Activated T-helper 1 cell treated with anti-CD3 and anti-CD28 coated beads, Interleukin-12 subunit alpha, Interleukin-12 subunit beta, Interleukin-2, Interleukin-4 antibody, amounts not matched to agents 30 ng/mL and 10 ng/mL and 1 ng/mL, durations not matched to agents 14 hours and 24 hours and 36 hours (primary cell): ENCODE measurements at regions not wholly inside any gene's neighbourhood (a gene's known extent, or its start where the extent isn't known, plus 50 kb on each side); places are given as distances from the start of the nearest gene placed in this dataset.
"Not testable (repeated sequence)": the region's sequence is repeated elsewhere in the genome, so short reads cannot be mapped to it uniquely, and the experiment has no call there.

Source experiments
- DNase-seq: peaks from one replicate; pipeline ENCODE4 v3.0.0; 2021; ENCODE audit warnings: low spot score
- H3K27ac Mint-ChIP-seq: one replicate; pipeline ENCODE4 v1.8.0; 2021; ENCODE audit warnings: mild to moderate bottlenecking, mixed read lengths
- H3K27me3 Mint-ChIP-seq: one replicate; pipeline ENCODE4 v1.8.0; 2022; ENCODE audit warnings: mild to moderate bottlenecking, moderate library complexity, mixed read lengths; ENCODE audit not compliant: insufficient read depth
- H3K36me3 Mint-ChIP-seq: one replicate; pipeline ENCODE4 v1.8.0; 2021; ENCODE audit warnings: low read depth, mixed read lengths
- H3K4me1 Mint-ChIP-seq: one replicate; pipeline ENCODE4 v1.8.0; 2021; ENCODE audit warnings: low read depth, mixed read lengths
- H3K4me3 Mint-ChIP-seq: one replicate; pipeline ENCODE4 v1.8.0; 2021; ENCODE audit warnings: mild to moderate bottlenecking, moderate library complexity, mixed read lengths
- H3K9me3 Mint-ChIP-seq: one replicate; pipeline ENCODE4 v1.8.0; 2021; ENCODE audit warnings: mixed read lengths
- intact Hi-C: fragments of 100-400 bp; cut with micrococcal nuclease; formaldehyde crosslinking; loops from one replicate; pipeline ENCODE4 v1.15.1; 2024

DNA sequence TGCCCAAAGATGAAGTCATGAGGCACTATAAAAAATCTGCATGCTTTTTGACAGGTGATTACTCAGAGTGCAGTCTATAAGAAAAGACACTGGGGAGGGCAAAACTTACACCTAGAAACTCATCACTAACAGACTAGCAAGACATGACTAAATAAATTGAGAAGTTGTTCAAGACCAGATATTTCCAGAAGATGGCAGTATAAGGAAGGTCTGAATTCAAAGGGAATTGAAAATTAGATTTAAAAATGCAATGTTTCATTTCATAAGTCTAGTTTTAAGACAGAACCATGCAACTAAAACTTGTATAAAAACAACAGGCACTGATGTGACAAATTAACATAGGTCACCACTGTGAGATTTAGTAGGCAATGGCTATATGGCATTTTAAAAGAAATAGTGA, 232.5 kb upstream of the POF1B start:
- Mint-ChIP-seq H3K27me3 (no peaks in the 10 kb centered on the region), H3K4me3 (no peak overlapping the region), H3K4me1 (no peaks in the 10 kb centered on the region), H3K9me3 (no peaks in the 10 kb centered on the region), H3K36me3 (no peaks in the 10 kb centered on the region), H3K27ac (no peak overlapping the region)
- intact Hi-C loops = no loop called here
- no peak for DNase-seq

DNA sequence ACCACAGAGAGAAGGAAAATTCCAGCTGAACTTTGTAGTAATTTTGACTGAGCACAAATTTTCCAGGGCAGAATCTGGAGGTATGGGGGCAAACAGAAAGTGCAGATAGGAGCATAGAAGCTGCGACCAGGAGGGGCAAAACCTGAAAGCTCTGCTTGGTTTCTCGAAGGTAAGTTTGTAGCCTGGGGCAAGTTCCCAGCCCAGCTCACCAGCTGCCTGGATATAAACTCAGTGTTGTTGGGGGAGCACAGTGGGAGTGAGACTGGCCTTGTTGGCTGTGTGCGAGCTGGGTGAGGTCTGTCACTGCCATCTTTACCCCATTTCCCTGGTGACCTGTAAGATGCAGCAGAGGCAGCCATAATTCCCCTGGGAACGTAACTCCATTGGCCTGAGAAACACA, 213.5 kb upstream of the POF1B start:
- H3K4me3 Mint-ChIP-seq = no peak overlapping the region
- H3K4me1 Mint-ChIP-seq = no peaks in the 10 kb centered on the region
- H3K9me3 Mint-ChIP-seq = no peaks in the 10 kb centered on the region
- intact Hi-C loops = no loop called here
- H3K27me3 Mint-ChIP-seq = no peaks in the 10 kb centered on the region
- no peak for DNase-seq
- no peaks in the 10 kb centered on the region for H3K36me3 Mint-ChIP-seq
- no peak overlapping the region for H3K27ac Mint-ChIP-seq

DNA sequence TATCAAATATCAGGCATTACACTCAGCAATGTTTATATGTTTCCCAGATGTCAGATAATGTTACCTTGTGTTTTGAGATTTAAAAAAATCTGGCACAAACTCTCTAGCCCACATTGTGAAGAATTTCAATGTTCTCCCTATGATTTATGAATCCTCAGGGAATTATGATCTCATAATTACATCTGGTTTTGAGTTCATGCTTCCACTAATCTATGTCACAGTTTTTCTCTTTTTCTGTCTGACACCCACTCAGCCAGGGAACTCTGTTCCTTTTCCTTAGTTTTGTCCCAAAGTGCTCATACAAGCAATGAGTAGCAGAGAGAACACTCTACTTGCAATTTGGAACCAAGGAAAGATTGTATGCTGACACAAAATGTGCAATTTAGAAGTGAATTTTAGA, 212.1 kb upstream of the POF1B start:
- H3K9me3 Mint-ChIP-seq = no peaks in the 10 kb centered on the region
- no peak for DNase-seq
- no peak overlapping the region for H3K27ac Mint-ChIP-seq
- H3K4me1 Mint-ChIP-seq = no peaks in the 10 kb centered on the region
- intact Hi-C loops = no loop called here
- H3K36me3 Mint-ChIP-seq = no peaks in the 10 kb centered on the region
- no peaks in the 10 kb centered on the region for H3K27me3 Mint-ChIP-seq
- H3K4me3 Mint-ChIP-seq = no peak overlapping the region

DNA sequence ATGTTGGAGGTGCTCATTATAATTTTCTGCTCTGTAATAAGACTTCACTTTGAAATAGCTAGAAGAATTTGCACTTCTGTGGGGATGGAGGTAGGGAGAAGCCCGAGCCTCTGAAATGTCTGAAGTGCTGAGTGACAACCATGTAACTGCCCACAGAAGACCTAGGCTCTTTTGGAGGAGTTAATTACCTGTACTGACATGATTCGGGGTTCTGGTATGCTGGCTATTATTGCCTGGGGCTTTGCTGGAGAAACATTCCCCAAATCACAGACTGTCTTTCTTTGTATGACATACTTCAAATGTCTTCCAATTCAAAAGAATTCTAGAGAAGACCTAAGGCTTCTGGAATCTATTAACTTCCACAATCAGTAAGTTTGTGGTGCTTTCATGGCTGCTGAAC, 211.2 kb upstream of the POF1B start:
- no peak for DNase-seq
- intact Hi-C loops = no loop called here
- Mint-ChIP-seq H3K27ac (no peak overlapping the region), H3K36me3 (no peaks in the 10 kb centered on the region), H3K9me3 (peaks cover 5% of the 10 kb centered on the region), H3K4me3 (no peak overlapping the region), H3K4me1 (no peaks in the 10 kb centered on the region), H3K27me3 (no peaks in the 10 kb centered on the region)

DNA sequence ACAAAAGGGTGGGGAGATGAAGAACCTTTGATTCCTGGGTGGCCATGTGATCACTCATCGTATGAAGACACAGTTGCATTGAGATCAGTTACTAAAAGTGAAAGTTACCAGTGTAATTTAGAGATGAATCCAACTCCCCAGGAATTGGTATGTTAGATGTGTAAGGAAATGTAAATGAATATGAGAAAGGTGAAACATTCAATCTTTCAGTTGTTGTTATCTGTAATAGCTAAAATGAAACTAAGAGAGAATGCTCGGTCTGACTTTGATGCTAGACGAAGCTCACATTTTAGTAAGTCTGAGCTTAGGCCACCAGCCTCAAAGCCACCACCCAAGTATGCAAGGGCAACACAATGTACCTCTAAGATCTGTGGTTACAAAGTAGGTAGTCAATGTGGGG, 194.3 kb upstream of the POF1B start:
- intact Hi-C loops = no loop called here
- Mint-ChIP-seq H3K27me3 (no peaks in the 10 kb centered on the region), H3K9me3 (no peaks in the 10 kb centered on the region), H3K4me1 (peaks cover 5% of the 10 kb centered on the region), H3K36me3 (no peaks in the 10 kb centered on the region), H3K4me3 (no peak overlapping the region), H3K27ac (no peak overlapping the region)
- DNase-seq = no peak

DNA sequence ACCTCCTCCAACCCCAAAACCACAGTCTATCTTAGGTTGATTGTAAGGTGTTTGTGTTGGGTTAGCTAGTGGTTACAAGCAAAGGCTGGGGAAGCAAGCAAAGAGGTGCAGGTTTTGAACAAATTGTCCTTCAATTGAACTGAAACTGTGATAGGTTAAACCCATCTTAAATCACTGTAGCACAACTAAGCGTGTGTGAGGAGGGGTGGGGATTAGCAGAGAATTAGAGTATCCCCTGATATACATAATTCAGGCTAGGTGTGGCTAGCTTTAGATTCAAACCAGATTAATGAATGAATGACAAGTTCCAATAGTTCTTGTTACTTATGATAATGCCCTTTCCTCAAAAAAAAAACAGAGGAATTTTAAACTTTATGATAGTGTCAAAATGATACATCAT, 191.0 kb upstream of the POF1B start:
- Mint-ChIP-seq H3K9me3 (no peaks in the 10 kb centered on the region), H3K27me3 (peaks cover 1% of the 10 kb centered on the region), H3K27ac (no peak overlapping the region), H3K36me3 (no peaks in the 10 kb centered on the region), H3K4me3 (no peak overlapping the region), H3K4me1 (peaks cover 5% of the 10 kb centered on the region)
- no peak for DNase-seq
- intact Hi-C loops = no loop called here

DNA sequence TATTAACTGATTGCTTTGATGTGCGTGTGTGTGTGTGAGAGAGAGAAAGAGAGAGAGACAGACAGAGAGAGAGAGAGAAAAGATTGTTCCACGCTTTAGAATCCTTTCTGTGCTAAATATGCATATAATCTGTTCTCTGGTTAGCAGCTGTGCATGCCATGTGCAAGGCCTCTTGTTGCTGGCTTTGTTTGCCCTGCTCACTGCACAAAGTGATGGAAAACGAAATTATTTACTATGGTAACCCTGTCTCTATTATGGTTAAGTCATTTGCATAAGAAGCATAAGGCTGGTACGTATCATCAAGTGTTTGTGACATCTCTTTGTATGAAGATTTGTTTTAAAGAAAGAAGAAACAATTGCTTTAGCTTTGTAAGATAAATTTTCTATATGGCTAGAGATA, 190.2 kb upstream of the POF1B start:
- DNase-seq = no peak
- no peaks in the 10 kb centered on the region for H3K9me3 Mint-ChIP-seq
- peaks cover 5% of the 10 kb centered on the region for H3K4me1 Mint-ChIP-seq
- H3K36me3 Mint-ChIP-seq = no peaks in the 10 kb centered on the region
- H3K27ac Mint-ChIP-seq = no peak overlapping the region
- peaks cover 1% of the 10 kb centered on the region for H3K27me3 Mint-ChIP-seq
- intact Hi-C loops = no loop called here
- no peak overlapping the region for H3K4me3 Mint-ChIP-seq

DNA sequence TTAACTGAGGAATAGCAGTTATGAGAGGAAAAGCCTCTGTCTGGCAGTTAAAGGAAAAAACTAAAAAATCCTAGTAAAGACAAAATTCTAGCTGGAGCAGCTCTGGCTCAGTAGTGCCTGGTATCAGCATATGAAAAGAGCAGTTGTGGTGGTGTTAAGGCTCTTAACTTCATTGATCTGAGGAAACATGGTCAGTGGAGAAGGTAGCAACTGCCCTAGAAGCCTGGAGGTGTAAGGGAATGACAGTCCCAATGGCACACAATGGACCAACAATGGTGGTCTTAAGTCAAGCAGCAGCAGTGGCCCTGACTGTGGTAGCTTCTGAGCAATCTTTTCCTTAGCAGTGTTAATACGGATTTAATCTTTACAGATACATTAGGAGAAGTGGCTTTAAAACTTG, 189.6 kb upstream of the POF1B start:
- Mint-ChIP-seq H3K27me3 (peaks cover 1% of the 10 kb centered on the region), H3K4me3 (no peak overlapping the region), H3K27ac (no peak overlapping the region), H3K4me1 (peaks cover 5% of the 10 kb centered on the region), H3K9me3 (no peaks in the 10 kb centered on the region), H3K36me3 (no peaks in the 10 kb centered on the region)
- intact Hi-C loops = no loop called here
- no peak for DNase-seq

DNA sequence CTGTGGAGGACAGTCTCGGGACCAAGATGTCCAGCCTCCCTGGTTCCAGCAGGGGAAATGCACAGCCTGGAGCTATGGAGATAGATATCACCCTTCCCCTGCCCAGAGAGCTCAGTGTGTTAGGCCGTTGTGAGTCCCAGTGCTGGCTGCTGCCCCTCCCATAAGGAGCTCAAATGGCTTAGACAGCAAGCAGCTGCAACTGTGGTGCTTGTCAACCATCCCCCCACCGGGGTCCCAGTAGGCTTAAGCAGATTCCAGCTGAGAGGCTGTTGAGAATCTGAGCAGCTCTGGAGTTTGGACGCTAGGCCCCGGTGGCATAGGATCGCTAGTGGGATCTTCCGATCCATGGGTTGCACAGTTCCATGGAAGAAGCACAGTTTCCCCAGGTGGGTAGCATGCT, 181.8 kb upstream of the POF1B start:
- Mint-ChIP-seq H3K9me3 (no peaks in the 10 kb centered on the region), H3K27me3 (no peaks in the 10 kb centered on the region), H3K36me3 (no peaks in the 10 kb centered on the region), H3K4me1 (no peaks in the 10 kb centered on the region), H3K27ac (no peak overlapping the region), H3K4me3 (no peak overlapping the region)
- DNase-seq = no peak
- intact Hi-C loops = no loop called here

DNA sequence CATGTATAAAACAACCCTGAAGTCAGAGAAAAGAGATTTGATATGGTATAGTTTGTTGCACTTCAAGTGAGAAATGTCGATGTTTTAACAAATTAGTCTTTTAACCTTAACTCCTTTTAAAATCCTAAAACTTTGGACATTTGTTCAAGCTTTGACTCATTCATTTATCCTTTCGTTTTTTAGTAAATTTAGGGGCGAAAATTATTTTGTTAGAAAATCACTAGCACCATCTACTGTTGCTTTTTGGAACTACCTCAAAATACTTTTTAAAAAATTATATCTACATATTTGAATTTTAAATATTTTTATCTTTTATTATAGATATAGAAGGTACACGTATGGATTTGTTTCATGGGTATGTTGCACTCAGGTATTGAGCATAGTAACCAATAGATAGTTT, 165.1 kb upstream of the POF1B start:
- Mint-ChIP-seq H3K27ac (no peak overlapping the region), H3K4me3 (no peak overlapping the region), H3K4me1 (no peaks in the 10 kb centered on the region), H3K9me3 (no peaks in the 10 kb centered on the region), H3K27me3 (no peaks in the 10 kb centered on the region), H3K36me3 (no peaks in the 10 kb centered on the region)
- DNase-seq = no peak
- intact Hi-C loops = loop anchor here (2.0 to 10.0 kb wide), 3 partner anchors 434 to 816 kb away; no protein-coding TSS in a partner anchor

DNA sequence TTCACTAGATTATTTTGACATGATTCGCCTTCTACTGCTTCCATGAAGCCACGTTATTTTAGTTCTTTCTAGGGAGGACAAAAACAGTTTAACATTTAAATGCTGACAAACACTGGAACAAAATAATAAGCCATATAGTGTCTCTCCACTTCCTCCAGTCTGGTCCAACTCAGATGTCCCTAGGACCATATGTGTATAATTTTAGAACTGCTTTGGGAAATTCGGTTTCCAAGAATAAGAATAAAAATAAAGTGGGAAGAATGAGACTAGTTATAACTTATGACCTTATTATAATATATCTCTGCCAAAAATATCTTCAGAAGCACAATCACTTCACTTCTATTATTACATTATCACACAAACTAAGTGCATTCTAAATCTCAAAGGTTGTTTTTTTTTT, 164.4 kb upstream of the POF1B start:
- no peak for DNase-seq
- Mint-ChIP-seq H3K9me3 (no peaks in the 10 kb centered on the region), H3K4me1 (no peaks in the 10 kb centered on the region), H3K27ac (no peak overlapping the region), H3K36me3 (no peaks in the 10 kb centered on the region), H3K4me3 (no peak overlapping the region), H3K27me3 (no peaks in the 10 kb centered on the region)
- intact Hi-C loops = loop anchor here (2.0 to 10.0 kb wide), 3 partner anchors 433 to 815 kb away; no protein-coding TSS in a partner anchor

DNA sequence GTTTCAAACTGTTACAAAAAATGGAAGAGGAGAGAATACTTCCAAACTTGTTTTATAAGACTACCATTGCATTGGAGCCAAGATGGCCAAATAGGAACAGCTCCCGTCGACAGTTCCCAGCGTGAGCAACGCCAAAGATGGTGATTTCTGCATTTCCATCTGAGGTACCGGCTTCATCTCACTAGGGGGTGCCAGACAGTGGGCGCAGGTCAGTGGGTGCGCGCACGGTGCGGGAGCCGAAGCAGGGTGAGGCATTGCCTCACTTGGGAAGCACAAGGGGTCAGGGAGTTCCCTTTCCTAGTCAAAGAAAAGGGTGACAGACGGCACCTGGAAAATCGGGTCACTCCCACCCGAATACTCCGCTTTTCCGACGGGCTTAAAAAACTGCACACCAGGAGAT, 149.7 kb upstream of the POF1B start:
- H3K9me3 Mint-ChIP-seq, H3K4me1 Mint-ChIP-seq, intact Hi-C loops, DNase-seq, H3K36me3 Mint-ChIP-seq, H3K4me3 Mint-ChIP-seq, H3K27ac Mint-ChIP-seq, H3K27me3 Mint-ChIP-seq: not testable (repeated sequence)

DNA sequence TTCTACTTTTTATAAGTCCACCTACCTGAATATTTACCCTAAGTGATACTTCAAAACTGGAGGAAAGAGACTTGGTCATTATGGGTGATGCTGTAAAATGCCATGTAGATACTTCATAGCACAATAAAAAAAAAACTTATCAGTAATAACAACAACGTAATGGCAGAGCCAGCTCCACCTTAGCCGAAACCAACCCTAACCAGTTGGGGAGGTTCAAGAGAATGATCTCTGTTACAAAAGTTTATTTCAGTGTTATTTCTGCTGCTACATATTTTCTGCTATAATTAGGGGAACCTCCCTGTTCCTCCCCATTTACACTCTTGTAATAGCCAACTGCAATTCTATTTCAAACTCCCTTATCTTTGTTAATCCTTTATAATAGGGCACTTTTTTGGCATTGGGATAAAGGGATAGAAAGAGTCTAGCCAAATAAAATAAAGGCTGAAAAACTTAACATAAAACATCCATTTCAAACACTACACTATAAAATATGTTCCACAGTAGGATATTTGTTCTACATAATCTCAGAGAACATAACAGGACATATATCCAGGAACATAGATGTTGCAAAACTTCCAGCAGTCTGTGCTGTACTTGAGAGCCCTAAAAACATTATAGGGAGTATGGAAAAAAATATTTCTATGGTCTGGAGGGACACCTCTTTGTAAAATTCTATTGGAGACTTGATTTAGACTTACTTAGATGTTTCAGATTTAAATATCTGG, 138.7 kb upstream of the POF1B start:
- H3K36me3 Mint-ChIP-seq = no peaks in the 10 kb centered on the region
- intact Hi-C loops = no loop called here
- H3K27me3 Mint-ChIP-seq = peaks cover 2% of the 10 kb centered on the region
- no peak overlapping the region for H3K27ac Mint-ChIP-seq
- no peak overlapping the region for H3K4me3 Mint-ChIP-seq
- H3K4me1 Mint-ChIP-seq = no peaks in the 10 kb centered on the region
- H3K9me3 Mint-ChIP-seq = no peaks in the 10 kb centered on the region
- DNase-seq = no peak

DNA sequence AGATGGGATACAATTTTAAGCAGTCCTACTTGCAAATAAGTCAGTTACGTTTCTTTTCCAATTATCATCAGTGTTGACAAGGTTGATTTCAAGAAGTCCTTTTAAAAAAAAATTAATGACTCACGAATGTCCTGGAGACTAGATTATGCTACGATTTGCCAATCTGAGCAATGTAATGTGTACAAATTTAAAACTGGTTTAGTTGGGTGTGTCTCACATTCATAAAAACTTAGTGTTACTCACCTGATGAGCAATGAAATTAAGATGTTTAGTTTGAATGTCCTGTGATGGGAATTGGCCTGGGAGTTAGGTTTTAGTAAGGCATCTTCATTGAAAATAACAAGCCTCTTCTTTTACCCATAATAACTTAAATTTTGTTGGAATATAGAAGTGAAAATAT, 136.7 kb upstream of the POF1B start:
- no peak for DNase-seq
- Mint-ChIP-seq H3K27me3 (peaks cover 4% of the 10 kb centered on the region), H3K9me3 (no peaks in the 10 kb centered on the region), H3K36me3 (no peaks in the 10 kb centered on the region), H3K4me1 (no peaks in the 10 kb centered on the region), H3K27ac (no peak overlapping the region), H3K4me3 (no peak overlapping the region)
- intact Hi-C loops = no loop called here
